DOHH2 (cell line): ENCODE measurements at regions not wholly inside any gene's neighbourhood (a gene's known extent, or its start where the extent isn't known, plus 50 kb on each side); places are given as distances from the start of the nearest gene placed in this dataset.

Experiments
- EZH2phosphoT487 ChIP-seq: fragments of 200-600 bp; sonication (generic); IDR thresholded peaks from 2 replicates; pipeline ENCODE4 v1.6.1; 2017; ENCODE audit warnings: borderline replicate concordance, mild to moderate bottlenecking, antibody characterized with exemption, low read length, moderate library complexity, mixed read lengths
- TF ChIP-seq, protein P1 (sequence below): fragments of 200-600 bp; sonication (generic); IDR thresholded peaks from one replicate; pipeline ENCODE4 v1.5.1; 2014; ENCODE audit warnings: antibody characterized with exemption, mild to moderate bottlenecking, low read depth, low read length; ENCODE audit not compliant: poor library complexity, severe bottlenecking

DNA sequence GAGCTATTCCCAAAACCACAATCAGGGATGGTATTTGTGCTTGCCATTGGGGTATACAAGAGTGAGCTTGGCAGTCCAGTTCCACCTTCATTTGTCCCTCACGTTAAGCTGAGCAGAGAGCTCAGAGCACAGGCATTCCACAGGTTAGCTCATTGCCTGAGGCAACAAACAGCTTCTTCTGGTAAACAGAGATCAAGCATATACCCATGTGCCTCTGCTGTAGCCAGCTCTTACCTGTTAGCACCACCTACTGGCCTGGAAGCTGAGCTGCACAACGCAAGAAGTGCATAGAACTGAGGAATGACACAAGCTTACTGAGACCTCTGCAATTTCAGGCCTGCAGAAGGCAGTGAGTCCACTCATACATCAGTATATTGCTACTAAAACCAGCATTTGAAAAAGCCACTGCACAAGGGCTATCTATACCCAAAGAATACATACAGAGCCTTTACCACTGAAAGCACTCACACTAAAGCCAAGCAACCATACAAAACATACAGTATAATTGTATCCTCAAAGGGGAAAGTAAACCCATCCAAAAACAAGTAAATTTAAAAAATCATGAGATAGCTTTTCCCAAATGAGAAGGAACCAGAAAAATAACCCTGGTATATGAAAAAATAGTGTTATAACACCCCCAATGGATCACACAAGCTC, 258.3 kb upstream of the GABRA2 start:
- TF ChIP-seq, protein P1, sequence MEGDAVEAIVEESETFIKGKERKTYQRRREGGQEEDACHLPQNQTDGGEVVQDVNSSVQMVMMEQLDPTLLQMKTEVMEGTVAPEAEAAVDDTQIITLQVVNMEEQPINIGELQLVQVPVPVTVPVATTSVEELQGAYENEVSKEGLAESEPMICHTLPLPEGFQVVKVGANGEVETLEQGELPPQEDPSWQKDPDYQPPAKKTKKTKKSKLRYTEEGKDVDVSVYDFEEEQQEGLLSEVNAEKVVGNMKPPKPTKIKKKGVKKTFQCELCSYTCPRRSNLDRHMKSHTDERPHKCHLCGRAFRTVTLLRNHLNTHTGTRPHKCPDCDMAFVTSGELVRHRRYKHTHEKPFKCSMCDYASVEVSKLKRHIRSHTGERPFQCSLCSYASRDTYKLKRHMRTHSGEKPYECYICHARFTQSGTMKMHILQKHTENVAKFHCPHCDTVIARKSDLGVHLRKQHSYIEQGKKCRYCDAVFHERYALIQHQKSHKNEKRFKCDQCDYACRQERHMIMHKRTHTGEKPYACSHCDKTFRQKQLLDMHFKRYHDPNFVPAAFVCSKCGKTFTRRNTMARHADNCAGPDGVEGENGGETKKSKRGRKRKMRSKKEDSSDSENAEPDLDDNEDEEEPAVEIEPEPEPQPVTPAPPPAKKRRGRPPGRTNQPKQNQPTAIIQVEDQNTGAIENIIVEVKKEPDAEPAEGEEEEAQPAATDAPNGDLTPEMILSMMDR: peak; percentile 81
- TF ChIP-seq EZH2phosphoT487: no peak
